ENCODE measurements at regions not wholly inside any gene's neighbourhood (a gene's known extent, or its start where the extent isn't known, plus 50 kb on each side); places are given as distances from the start of the nearest gene placed in this dataset.
"Not testable (repeated sequence)": the region's sequence is repeated elsewhere in the genome, so short reads cannot be mapped to it uniquely, and the experiment has no call there.

DNA sequence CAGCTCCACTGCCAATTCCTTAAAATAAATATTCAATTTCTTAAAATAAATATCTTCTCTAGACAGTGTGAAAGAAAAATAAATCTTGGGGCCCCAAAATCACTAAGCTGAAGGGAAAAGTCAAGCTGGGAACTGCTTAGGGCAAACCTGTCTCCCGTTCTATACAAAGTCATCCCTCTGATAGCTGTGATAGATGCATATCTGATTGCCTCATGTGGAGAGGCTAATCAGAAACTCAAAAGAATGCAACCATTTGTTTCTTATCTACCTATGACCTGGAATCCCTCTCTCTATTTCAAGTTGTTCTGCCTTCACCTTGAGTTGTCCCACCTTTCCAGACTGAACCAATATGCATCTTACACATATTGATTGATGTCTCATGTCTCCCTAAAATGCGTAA lies 889.8 kb downstream of the TRHDE start:
- no peak for ATAC-seq
- H3K4me1 Mint-ChIP-seq, result no peaks in the 10 kb centered on the region
- H3K27ac Mint-ChIP-seq, result no peak overlapping the region
- no peaks in the 10 kb centered on the region for H3K27me3 Mint-ChIP-seq
- H3K36me3 Mint-ChIP-seq, result no peaks in the 10 kb centered on the region
- H3K9me3 Mint-ChIP-seq, result no peaks in the 10 kb centered on the region
- H3K4me3 Mint-ChIP-seq, result no peak overlapping the region

DNA sequence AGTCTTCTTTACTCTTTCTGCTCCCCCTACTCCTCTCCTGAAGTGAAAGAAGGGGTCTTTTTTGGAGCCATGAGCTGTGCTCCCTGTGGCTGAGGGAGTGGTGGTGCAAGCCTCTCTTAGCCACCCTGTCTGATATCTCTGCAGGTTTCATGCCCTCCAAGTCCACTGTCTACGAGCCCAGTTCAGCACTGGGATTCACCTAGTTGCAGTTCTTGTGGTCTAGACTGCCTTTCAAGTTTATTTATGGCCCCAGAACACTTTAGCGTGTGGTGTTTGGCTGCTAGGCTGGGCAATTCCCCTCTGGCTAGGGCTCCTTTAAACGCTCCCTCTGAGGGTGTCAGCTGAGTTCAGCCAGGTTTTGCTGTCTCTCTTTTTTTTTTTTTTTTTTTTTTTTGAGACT lies 908.6 kb downstream of the TRHDE start:
- no peak overlapping the region for H3K27ac Mint-ChIP-seq
- H3K4me1 Mint-ChIP-seq, result no peaks in the 10 kb centered on the region
- ATAC-seq, result peak; percentile 31
- H3K4me3 Mint-ChIP-seq, result no peak overlapping the region
- H3K36me3 Mint-ChIP-seq, result no peaks in the 10 kb centered on the region
- H3K9me3 Mint-ChIP-seq, result peaks cover 23% of the 10 kb centered on the region
- no peaks in the 10 kb centered on the region for H3K27me3 Mint-ChIP-seq

DNA sequence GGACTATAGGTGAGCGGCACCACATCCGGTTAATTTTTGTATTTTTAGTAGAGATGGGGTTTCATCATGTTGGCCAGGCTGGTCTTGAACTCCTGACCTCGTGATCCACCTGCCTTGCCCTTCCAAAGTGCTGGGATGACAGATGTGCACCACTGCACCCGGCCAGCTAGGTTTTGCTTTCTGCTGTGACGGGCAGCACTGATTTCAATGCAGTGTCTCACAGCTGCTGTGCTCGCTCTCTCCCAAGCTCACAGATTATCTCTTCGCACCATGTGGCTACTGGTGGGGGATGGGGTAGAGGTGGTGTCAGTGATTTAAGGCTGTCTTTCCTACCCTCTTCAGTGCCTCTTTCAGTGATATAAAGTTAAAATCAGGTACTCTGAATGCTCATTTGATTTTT lies 909.1 kb downstream of the TRHDE start:
- peaks cover 23% of the 10 kb centered on the region for H3K9me3 Mint-ChIP-seq
- ATAC-seq, result no peak
- H3K4me3 Mint-ChIP-seq, result no peak overlapping the region
- H3K27ac Mint-ChIP-seq, result no peak overlapping the region
- H3K4me1 Mint-ChIP-seq, result no peaks in the 10 kb centered on the region
- no peaks in the 10 kb centered on the region for H3K36me3 Mint-ChIP-seq
- H3K27me3 Mint-ChIP-seq, result no peaks in the 10 kb centered on the region

DNA sequence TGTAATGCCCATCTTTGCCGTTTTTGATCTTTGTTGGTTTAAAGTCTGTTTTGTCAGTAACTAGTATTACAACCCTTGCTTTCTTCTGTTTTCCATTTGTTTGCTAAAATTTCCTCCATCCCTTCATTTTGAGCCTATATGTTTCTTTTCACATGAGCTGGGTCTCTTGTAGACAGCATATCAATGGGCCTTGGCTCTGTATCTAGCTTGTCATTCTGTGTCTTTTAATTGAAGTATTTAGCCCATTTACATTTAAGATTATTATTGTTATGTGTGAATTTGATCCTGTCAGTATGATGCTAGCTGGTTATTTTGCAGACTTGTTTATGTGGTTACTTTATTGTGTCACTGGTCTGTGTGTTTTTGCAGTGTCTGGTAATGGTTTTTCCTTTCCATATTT lies 913.2 kb downstream of the TRHDE start:
- H3K27ac Mint-ChIP-seq, result no peak overlapping the region
- H3K27me3 Mint-ChIP-seq, result no peaks in the 10 kb centered on the region
- ATAC-seq, result no peak
- H3K4me3 Mint-ChIP-seq, result no peak overlapping the region
- H3K9me3 Mint-ChIP-seq, result peaks cover 26% of the 10 kb centered on the region
- H3K36me3 Mint-ChIP-seq, result no peaks in the 10 kb centered on the region
- no peaks in the 10 kb centered on the region for H3K4me1 Mint-ChIP-seq

DNA sequence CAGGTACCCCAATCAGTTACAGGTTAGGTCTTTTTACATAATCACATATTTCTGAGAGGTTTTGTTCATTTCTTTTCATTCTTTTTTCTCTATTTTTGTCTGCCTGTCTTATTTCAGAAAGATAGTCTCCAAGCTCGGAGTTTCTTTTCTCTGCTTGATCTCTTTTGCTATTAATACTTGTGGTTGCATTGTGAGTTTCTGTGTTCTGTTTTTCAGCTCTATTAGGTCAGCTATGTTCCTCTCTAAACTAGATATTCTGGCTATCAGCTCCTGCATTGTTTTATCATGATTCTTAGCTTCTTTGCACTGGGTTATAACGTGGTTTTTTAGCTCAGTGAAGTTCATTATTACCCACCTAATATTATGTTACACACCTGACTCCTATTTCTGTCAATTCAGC lies 914.1 kb downstream of the TRHDE start:
- Mint-ChIP-seq H3K4me1 (no peaks in the 10 kb centered on the region), H3K9me3 (peaks cover 29% of the 10 kb centered on the region)
- no peak for ATAC-seq

DNA sequence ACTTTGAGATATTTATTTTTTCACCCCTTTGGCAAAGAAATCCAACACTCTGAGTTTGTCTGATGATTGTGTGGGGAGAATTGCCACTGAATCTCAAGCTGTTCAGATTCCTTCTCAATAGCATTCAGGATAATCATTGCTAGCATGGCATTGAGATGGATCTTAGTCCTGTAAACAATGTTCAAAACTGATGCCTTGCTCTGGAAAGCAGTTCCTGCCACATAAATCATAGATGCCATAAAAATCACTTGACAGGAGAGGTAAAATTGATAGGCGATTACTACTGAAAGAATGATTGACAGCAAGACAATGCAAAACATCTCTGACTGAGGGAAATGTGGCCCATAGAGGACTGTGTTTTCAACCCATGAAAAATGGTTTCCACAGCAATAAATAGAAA lies 915.6 kb downstream of the TRHDE start:
- H3K4me1 Mint-ChIP-seq, result no peaks in the 10 kb centered on the region
- no peaks in the 10 kb centered on the region for H3K27me3 Mint-ChIP-seq
- H3K4me3 Mint-ChIP-seq, result no peak overlapping the region
- no peak for ATAC-seq
- no peak overlapping the region for H3K27ac Mint-ChIP-seq
- peaks cover 29% of the 10 kb centered on the region for H3K9me3 Mint-ChIP-seq
- H3K36me3 Mint-ChIP-seq, result no peaks in the 10 kb centered on the region

More for the DNA sequence above, 914.1 kb downstream of the TRHDE start:
- no peak overlapping the region for H3K27ac Mint-ChIP-seq
- H3K36me3 Mint-ChIP-seq, result no peaks in the 10 kb centered on the region
- no peaks in the 10 kb centered on the region for H3K27me3 Mint-ChIP-seq
- no peak overlapping the region for H3K4me3 Mint-ChIP-seq

DNA sequence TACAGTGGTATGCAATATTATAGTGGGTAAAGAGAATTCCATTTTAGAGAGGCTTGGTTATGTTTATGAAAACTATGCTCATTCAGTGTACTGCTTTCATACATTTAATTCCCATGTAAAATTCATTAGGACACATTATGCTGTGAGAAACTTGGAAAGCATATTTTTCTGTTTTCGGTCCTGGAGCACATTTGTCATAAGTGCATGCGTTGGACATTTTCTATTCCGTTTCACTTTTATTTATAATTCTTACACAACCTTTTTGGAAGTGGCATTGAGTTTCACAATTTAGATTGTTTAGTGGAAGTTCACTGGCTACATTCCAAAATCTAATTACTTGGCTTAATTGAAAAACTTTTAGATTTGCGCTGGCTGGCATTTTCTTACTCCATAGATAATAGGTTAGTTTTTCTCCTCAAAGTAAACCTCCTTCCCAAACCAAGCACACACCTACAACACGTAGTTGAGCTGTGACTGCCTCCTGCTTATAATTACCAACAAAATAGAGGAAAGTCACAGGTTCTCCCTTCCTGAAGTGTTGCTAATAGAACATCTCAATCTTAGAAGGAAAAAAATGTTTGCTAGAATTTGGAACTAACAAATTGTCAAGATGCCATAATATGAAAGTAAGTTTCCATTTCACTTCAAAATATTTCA lies 938.5 kb downstream of the TRHDE start:
- no peaks in the 10 kb centered on the region for H3K4me1 Mint-ChIP-seq
- H3K27ac Mint-ChIP-seq, result no peak overlapping the region
- no peak for ATAC-seq
- no peaks in the 10 kb centered on the region for H3K9me3 Mint-ChIP-seq
- no peaks in the 10 kb centered on the region for H3K36me3 Mint-ChIP-seq
- no peak overlapping the region for H3K4me3 Mint-ChIP-seq
- H3K27me3 Mint-ChIP-seq, result no peaks in the 10 kb centered on the region

DNA sequence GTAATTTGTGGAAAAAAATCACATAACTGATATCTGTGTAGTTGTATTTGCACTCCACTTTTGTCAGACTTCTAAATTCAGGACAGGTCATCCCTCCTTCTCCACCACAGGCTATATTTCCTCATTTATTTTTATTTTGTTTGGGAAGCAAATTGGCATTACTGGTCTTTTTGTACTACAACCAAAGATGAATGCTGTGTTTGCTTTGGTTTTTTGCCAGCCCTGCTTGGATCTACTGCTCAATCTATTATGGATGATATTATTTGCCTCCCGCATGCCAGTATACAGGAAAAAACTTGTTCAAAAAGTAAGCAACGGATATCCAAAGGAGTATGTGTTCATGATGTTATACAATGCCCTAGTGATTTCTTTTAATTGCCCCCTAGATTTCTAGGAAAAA lies 948.8 kb downstream of the TRHDE start:
- no peak overlapping the region for H3K4me3 Mint-ChIP-seq
- no peaks in the 10 kb centered on the region for H3K9me3 Mint-ChIP-seq
- no peak for ATAC-seq
- H3K36me3 Mint-ChIP-seq, result no peaks in the 10 kb centered on the region
- no peaks in the 10 kb centered on the region for H3K4me1 Mint-ChIP-seq
- H3K27me3 Mint-ChIP-seq, result no peaks in the 10 kb centered on the region
- H3K27ac Mint-ChIP-seq, result no peak overlapping the region

DNA sequence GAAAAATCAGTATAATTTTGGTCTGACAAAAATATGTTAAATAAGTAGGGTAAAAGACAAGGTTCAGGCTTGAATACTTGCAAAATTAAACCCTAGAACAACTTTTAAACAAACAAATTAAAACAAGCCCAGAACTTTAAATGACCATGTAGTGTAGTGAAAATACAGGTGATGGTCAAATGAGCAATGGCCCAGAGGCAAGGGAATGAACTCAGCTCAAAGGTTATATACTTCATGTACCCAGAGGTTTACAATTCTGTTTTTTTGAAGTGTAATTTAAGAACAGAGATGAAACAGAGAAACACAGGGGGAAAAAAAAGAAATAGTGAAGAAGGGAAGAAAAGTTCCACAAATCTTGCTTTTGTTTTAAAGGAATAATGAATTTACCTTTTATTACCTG lies 949.2 kb downstream of the TRHDE start:
- no peaks in the 10 kb centered on the region for H3K9me3 Mint-ChIP-seq
- H3K27ac Mint-ChIP-seq, result no peak overlapping the region
- no peak for ATAC-seq
- no peaks in the 10 kb centered on the region for H3K4me1 Mint-ChIP-seq
- no peaks in the 10 kb centered on the region for H3K36me3 Mint-ChIP-seq
- no peak overlapping the region for H3K4me3 Mint-ChIP-seq
- H3K27me3 Mint-ChIP-seq, result no peaks in the 10 kb centered on the region

DNA sequence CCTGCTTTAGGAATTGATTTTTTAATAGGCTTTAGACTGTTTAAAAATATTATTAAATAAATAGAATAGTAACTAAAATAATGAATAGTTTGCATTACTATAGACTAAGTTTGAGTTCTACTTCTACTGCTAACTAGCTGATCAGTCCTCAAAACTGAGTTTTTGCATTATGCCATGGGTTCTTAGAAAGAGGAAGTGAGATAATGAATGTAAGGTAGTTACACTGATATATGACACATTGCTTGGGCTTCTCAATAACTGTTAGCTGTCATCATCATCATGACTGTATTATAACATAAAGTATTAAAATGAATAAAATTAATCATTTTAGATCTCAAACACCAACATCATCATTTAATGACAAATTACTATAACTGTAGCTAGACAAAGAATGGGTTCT lies 949.7 kb downstream of the TRHDE start:
- H3K27ac Mint-ChIP-seq, result no peak overlapping the region
- no peaks in the 10 kb centered on the region for H3K36me3 Mint-ChIP-seq
- no peak for ATAC-seq
- no peak overlapping the region for H3K4me3 Mint-ChIP-seq
- no peaks in the 10 kb centered on the region for H3K4me1 Mint-ChIP-seq
- H3K27me3 Mint-ChIP-seq, result no peaks in the 10 kb centered on the region
- H3K9me3 Mint-ChIP-seq, result no peaks in the 10 kb centered on the region

DNA sequence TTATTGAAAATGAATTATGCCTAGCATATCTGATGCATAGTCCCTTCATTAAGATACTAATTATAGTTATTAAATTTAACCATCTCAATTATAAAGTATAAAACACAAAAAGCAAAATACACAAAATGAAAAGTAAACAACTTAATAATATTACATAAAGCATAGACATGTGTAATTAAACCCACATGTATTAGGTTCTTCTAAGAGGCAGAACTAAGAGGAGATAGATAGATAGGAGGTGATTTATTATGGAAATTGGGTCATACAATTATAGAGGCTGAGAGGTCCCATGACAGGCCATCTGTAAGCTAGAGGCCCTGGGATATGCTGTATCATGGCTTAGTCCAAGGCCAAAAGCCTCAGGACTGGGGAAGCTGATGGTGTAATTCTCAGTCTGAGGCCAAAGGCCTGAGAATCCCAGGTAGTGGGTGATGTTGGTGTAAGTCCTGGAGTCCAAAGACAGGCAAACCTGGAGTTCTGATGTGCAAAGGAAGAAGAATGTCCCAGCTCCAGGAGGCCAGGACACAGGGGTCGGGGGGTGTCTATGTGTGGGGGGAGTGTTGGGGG lies 953.3 kb downstream of the TRHDE start:
- Mint-ChIP-seq H3K27ac (no peak overlapping the region), H3K27me3 (no peaks in the 10 kb centered on the region), H3K9me3 (no peaks in the 10 kb centered on the region), H3K4me1 (no peaks in the 10 kb centered on the region), H3K36me3 (no peaks in the 10 kb centered on the region), H3K4me3 (no peak overlapping the region)
- no peak for ATAC-seq

DNA sequence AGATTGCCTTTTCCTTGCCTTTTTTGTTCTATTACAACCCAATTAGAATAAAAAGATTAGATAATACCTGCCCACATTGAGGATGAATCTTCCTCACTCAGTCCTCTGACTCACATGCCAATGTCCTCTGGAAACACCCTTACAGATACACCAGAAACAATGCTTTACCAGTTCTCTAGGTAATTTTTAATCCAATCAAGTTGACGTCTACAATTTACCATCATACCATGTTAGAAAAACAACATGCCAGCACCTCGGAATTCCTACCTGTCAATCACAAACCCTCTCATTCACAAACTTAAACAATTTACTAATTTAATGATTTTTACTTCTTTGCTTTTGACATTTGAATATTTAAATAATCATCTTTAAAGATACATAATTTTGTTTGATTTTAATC lies 953.8 kb downstream of the TRHDE start:
- no peaks in the 10 kb centered on the region for H3K9me3 Mint-ChIP-seq
- no peak overlapping the region for H3K27ac Mint-ChIP-seq
- ATAC-seq, result no peak
- no peaks in the 10 kb centered on the region for H3K36me3 Mint-ChIP-seq
- H3K4me1 Mint-ChIP-seq, result no peaks in the 10 kb centered on the region
- H3K27me3 Mint-ChIP-seq, result no peaks in the 10 kb centered on the region
- H3K4me3 Mint-ChIP-seq, result no peak overlapping the region

DNA sequence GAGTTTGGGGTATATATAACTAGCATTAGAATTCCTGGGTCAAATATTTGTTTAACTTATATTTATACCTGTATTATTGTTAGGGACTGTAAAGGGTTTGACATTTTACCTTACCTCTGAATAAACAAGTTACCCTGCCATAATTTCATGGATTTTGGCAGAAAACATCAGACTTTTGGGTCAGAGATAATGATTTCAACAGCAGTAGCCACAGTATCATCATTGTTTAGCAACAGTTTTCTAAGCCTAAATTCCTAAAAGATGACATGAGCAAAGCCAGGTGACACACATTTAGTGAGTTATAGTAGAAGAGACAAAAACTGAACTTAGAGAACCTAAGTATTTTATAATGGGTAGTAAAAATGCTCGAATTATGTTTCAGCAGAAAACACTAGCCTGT lies 954.4 kb downstream of the TRHDE start:
- H3K27me3 Mint-ChIP-seq, result no peaks in the 10 kb centered on the region
- ATAC-seq, result no peak
- no peaks in the 10 kb centered on the region for H3K4me1 Mint-ChIP-seq
- H3K27ac Mint-ChIP-seq, result no peak overlapping the region
- H3K4me3 Mint-ChIP-seq, result no peak overlapping the region
- no peaks in the 10 kb centered on the region for H3K36me3 Mint-ChIP-seq
- no peaks in the 10 kb centered on the region for H3K9me3 Mint-ChIP-seq

DNA sequence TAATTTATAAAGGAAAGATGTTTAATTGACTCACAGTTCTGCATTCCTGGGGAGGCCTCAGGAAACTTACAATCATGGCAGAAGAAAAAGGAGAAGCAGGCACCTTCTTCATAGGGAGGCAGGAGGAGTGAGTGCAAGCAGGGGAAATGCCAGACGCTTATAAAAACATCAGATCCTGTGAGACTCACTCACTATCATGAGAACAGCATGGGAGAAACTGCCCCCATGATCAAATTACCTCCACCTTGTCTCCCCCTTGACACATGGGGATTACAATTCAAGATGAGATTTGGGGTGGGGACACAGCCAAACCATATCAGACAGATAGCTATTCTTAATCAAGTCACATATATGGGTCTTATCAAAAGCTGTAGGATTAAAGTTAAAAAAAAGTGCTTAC lies 956.7 kb downstream of the TRHDE start:
- H3K4me3 Mint-ChIP-seq, H3K4me1 Mint-ChIP-seq, H3K9me3 Mint-ChIP-seq, H3K27ac Mint-ChIP-seq, H3K36me3 Mint-ChIP-seq, ATAC-seq, H3K27me3 Mint-ChIP-seq: not testable (repeated sequence)

DNA sequence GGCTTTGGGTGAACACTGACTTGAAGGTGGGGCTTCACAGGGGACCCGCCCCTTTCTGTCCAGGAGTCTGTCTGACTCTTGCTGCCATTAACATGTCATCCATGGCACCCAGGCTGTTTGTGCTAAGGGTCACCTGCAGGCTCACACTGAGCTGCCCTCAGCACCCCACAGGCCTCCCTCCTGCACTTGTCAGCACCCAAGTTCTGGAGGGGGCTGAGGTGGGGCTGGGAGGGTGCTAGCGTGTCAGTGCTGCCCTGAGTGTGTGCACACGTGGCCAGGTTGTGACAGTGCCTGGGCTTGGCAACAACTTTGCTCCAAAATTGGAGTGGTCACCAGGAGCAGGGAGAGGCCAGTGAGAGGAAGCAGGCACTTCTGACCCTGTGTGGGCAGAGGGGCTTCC lies 963.2 kb downstream of the TRHDE start:
- no peak for ATAC-seq
- H3K4me1 Mint-ChIP-seq, result no peaks in the 10 kb centered on the region
- no peak overlapping the region for H3K27ac Mint-ChIP-seq
- no peaks in the 10 kb centered on the region for H3K36me3 Mint-ChIP-seq
- no peaks in the 10 kb centered on the region for H3K27me3 Mint-ChIP-seq
- H3K4me3 Mint-ChIP-seq, result no peak overlapping the region
- peaks cover 12% of the 10 kb centered on the region for H3K9me3 Mint-ChIP-seq

DNA sequence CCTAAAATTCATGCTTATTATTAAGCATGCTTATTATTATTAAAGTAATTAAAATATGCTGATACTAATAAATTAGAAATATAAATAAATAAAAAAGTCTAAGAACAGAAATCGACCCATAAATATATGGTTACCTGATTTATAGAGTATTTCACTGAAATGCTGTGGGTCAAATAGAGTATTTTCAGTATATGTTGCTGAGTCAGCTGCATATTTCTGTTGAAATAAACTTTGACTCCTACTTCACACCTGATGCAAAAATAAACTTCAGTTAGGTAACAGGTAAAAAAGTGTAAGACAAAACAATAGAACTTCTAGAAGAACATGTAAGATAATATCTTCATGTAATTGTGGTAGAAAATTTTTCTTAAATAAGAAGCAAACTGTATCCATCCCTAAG lies 967.9 kb downstream of the TRHDE start:
- H3K9me3 Mint-ChIP-seq, result peaks cover 7% of the 10 kb centered on the region
- no peak overlapping the region for H3K27ac Mint-ChIP-seq
- H3K4me3 Mint-ChIP-seq, result no peak overlapping the region
- H3K4me1 Mint-ChIP-seq, result no peaks in the 10 kb centered on the region
- no peaks in the 10 kb centered on the region for H3K27me3 Mint-ChIP-seq
- no peak for ATAC-seq
- no peaks in the 10 kb centered on the region for H3K36me3 Mint-ChIP-seq

All from stimulated activated memory B cell treated with anti-CD40 and anti-IgM and Interleukin-4, amounts not matched to agents 10 μg/mL and 1 μg/mL and 100 μg/mL, for 72 hours (primary cell).